A673 (cell line): ENCODE measurements at regions not wholly inside any gene's neighbourhood (a gene's known extent, or its start where the extent isn't known, plus 50 kb on each side); places are given as distances from the start of the nearest gene placed in this dataset.

Experiments used
- BruUV-seq: library from RNA; stranded (reverse); fragments of 400-500 nt; replicated peaks from 2 replicates; lab custom pipeline; 2021; lab: Mats Ljungman, UMichigan
- CTCF ChIA-PET: fragments of 300-600 bp; sonication (Branson Sonifier 250); formaldehyde crosslinking; loops from one replicate; lab custom pipeline; 2022; ENCODE audit warnings: antibody characterized with exemption; lab: Charles Lee
- POLR2A ChIA-PET: fragments of 300-600 bp; sonication (Branson Sonifier 250); formaldehyde crosslinking; loops from one replicate; lab custom pipeline; 2022; ENCODE audit warnings: antibody characterized with exemption; ENCODE audit not compliant: low non-redundant PET; lab: Charles Lee
- DNase-seq: peaks from one replicate; pipeline ENCODE4 v3.0.0-alpha.2; 2015; ENCODE audit warnings: low spot score
- H3K27ac ChIP-seq: fragments of 200-600 bp; sonication (generic); 2 replicates; pipeline ENCODE4 v1.5.1; 2016; ENCODE audit warnings: mixed run types, low read depth, mild to moderate bottlenecking, mixed read lengths, antibody characterized with exemption, low read length; ENCODE audit not compliant: poor library complexity, severe bottlenecking
- H3K27me3 ChIP-seq: fragments of 200-600 bp; sonication (generic); replicated peaks from 2 replicates; pipeline ENCODE4 v1.6.1; 2017; ENCODE audit warnings: mixed run types, low read depth, mild to moderate bottlenecking, mixed read lengths, antibody characterized with exemption, low read length; ENCODE audit not compliant: insufficient read depth, poor library complexity
- H3K36me3 ChIP-seq: fragments of 200-600 bp; sonication (generic); 2 replicates; pipeline ENCODE4 v1.6.1; 2016; ENCODE audit warnings: mixed run types, mild to moderate bottlenecking, mixed read lengths, antibody characterized with exemption, low read length; ENCODE audit not compliant: insufficient read depth, poor library complexity, severe bottlenecking
- H3K4me1 ChIP-seq: fragments of 200-600 bp; sonication (generic); 2 replicates; pipeline ENCODE4 v1.6.1; 2017; ENCODE audit warnings: mixed run types, mild to moderate bottlenecking, mixed read lengths, antibody characterized with exemption, low read length; ENCODE audit not compliant: insufficient read depth, poor library complexity, severe bottlenecking
- H3K4me3 ChIP-seq: fragments of 200-600 bp; sonication (generic); 2 replicates; pipeline ENCODE4 v1.5.1; 2016; ENCODE audit warnings: low read depth, mixed run types, mild to moderate bottlenecking, mixed read lengths, low read length; ENCODE audit not compliant: poor library complexity, severe bottlenecking
- H3K9me3 ChIP-seq: fragments of 200-600 bp; sonication (generic); 2 replicates; pipeline ENCODE4 v1.6.1; 2016; ENCODE audit warnings: mixed run types, low read depth, mild to moderate bottlenecking, mixed read lengths, antibody characterized with exemption, low read length; ENCODE audit not compliant: poor library complexity, severe bottlenecking
- CTCF ChIP-seq: fragments of 300-800, 200-600 bp; sonication (generic); conservative IDR thresholded peaks from 2 replicates; pipeline ENCODE4 v1.5.1; 2017; ENCODE audit warnings: low read depth, mild to moderate bottlenecking, antibody characterized with exemption, low read length, moderate library complexity, mixed read lengths
- EZH2 ChIP-seq: fragments of 200-600 bp; sonication (generic); IDR thresholded peaks from 2 replicates; pipeline ENCODE4 v1.6.1; 2017; ENCODE audit warnings: borderline replicate concordance, low read depth, mild to moderate bottlenecking, mixed read lengths, antibody characterized with exemption, low read length; ENCODE audit not compliant: poor library complexity, severe bottlenecking
- intact Hi-C: fragments of 100-400 bp; cut with micrococcal nuclease; formaldehyde crosslinking; loops from one replicate; pipeline ENCODE4 v1.10.0; 2022; ENCODE audit not compliant: unreplicated experiment

- ChIA-PET CTCF (no interaction called here), POLR2A (no interaction called here)
- H3K4me1 ChIP-seq: no peaks in the 10 kb centered on the region
- H3K27ac ChIP-seq: no peak overlapping the region
- intact Hi-C loops: no loop called here
- no peaks in the 10 kb centered on the region for H3K27me3 ChIP-seq
- H3K9me3 ChIP-seq: no peaks in the 10 kb centered on the region
- H3K4me3 ChIP-seq: no peak overlapping the region
- no peak for DNase-seq
- no TSS peak for BruUV-seq
- no peaks in the 10 kb centered on the region for H3K36me3 ChIP-seq
- TF ChIP-seq EZH2: no peak
- no peak for TF ChIP-seq CTCF
These were observed 109.0 kb downstream of the ANXA3 start for GRCh38 chr4:78660559-78660958.

- ChIA-PET POLR2A (no interaction called here), CTCF (no interaction called here)
- Histone ChIP-seq H3K9me3 (no peaks in the 10 kb centered on the region), H3K27ac (no peak overlapping the region), H3K4me1 (no peaks in the 10 kb centered on the region), H3K27me3 (no peaks in the 10 kb centered on the region), H3K36me3 (no peaks in the 10 kb centered on the region), H3K4me3 (no peak overlapping the region)
- TF ChIP-seq CTCF (no peak), EZH2 (no peak)
- no TSS peak for BruUV-seq
- DNase-seq: no peak
- intact Hi-C loops: no loop called here
These were observed 109.6 kb downstream of the ANXA3 start for GRCh38 chr4:78661086-78661690.

GRCh38 chr4:78661921-78662521 is 110.5 kb downstream of the ANXA3 start:
- H3K4me3 ChIP-seq: no peak overlapping the region
- no peak overlapping the region for H3K27ac ChIP-seq

More at GRCh38 chr4:78661921-78662521, 110.5 kb downstream of the ANXA3 start:
- CTCF ChIA-PET: no interaction called here
- H3K4me1 ChIP-seq: no peaks in the 10 kb centered on the region
- H3K9me3 ChIP-seq: no peaks in the 10 kb centered on the region
- TF ChIP-seq CTCF (no peak), EZH2 (no peak)
- no peak for DNase-seq
- intact Hi-C loops: no loop called here
- no peaks in the 10 kb centered on the region for H3K27me3 ChIP-seq
- BruUV-seq: no TSS peak
- POLR2A ChIA-PET: no interaction called here
- H3K36me3 ChIP-seq: no peaks in the 10 kb centered on the region
